MM.1S (cell line): ENCODE measurements at regions not wholly inside any gene's neighbourhood (a gene's known extent, or its start where the extent isn't known, plus 50 kb on each side); places are given as distances from the start of the nearest gene placed in this dataset.

Source experiments
- DNase-seq: peaks from one replicate; pipeline ENCODE4 v3.0.0-alpha.2; 2015
- H2AFZ ChIP-seq: fragments of 300-600 bp; sonication (generic); 2 replicates; pipeline ENCODE4 v1.6.0; 2016; ENCODE audit warnings: antibody characterized with exemption, low read length
- H3F3A ChIP-seq: fragments of 300-600 bp; sonication (generic); 2 replicates; pipeline ENCODE4 v1.6.1; 2016; ENCODE audit warnings: mild to moderate bottlenecking, antibody characterized with exemption, low read length, moderate library complexity, mixed read lengths; ENCODE audit not compliant: insufficient read depth
- H3K27ac ChIP-seq: fragments of 300-600 bp; sonication (generic); 2 replicates; pipeline ENCODE4 v1.5.1; 2016; ENCODE audit warnings: mild to moderate bottlenecking, low read length
- H3K27me3 ChIP-seq: fragments of 300-600 bp; sonication (generic); replicated peaks from 2 replicates; pipeline ENCODE4 v1.6.0; 2016; ENCODE audit warnings: low read length; ENCODE audit not compliant: insufficient read depth
- H3K36me3 ChIP-seq: fragments of 300-600 bp; sonication (generic); replicated peaks from 2 replicates; pipeline ENCODE4 v1.6.1; 2016; ENCODE audit warnings: mild to moderate bottlenecking, low read length, mixed read lengths; ENCODE audit not compliant: insufficient read depth
- H3K4me1 ChIP-seq: fragments of 300-600 bp; sonication (generic); 2 replicates; pipeline ENCODE4 v1.6.1; 2016; ENCODE audit warnings: low read length, mixed read lengths
- H3K4me2 ChIP-seq: fragments of 300-600 bp; sonication (generic); 2 replicates; pipeline ENCODE4 v1.6.0; 2016; ENCODE audit warnings: low read depth, low read length
- H3K4me3 ChIP-seq: fragments of 300-600 bp; sonication (generic); 2 replicates; pipeline ENCODE4 v1.5.1; 2016; ENCODE audit warnings: low read length, mixed read lengths
- H3K79me2 ChIP-seq: fragments of 300-600 bp; sonication (generic); 2 replicates; pipeline ENCODE4 v1.6.1; 2016; ENCODE audit warnings: mixed run types, low read length, mixed read lengths
- H3K9ac ChIP-seq: fragments of 300-600 bp; sonication (generic); 2 replicates; pipeline ENCODE4 v1.6.1; 2016; ENCODE audit warnings: low read length, mixed read lengths
- H3K9me2 ChIP-seq: fragments of 300-600 bp; sonication (generic); replicated peaks from 2 replicates; pipeline ENCODE4 v1.6.1; 2016; ENCODE audit warnings: mild to moderate bottlenecking, low read length, mixed read lengths; ENCODE audit not compliant: insufficient read depth
- H3K9me3 ChIP-seq: fragments of 300-600 bp; sonication (generic); replicated peaks from 2 replicates; pipeline ENCODE4 v1.6.1; 2016; ENCODE audit warnings: mild to moderate bottlenecking, low read length, mixed read lengths; ENCODE audit not compliant: insufficient read depth
- H4K20me1 ChIP-seq: fragments of 300-600 bp; sonication (generic); 2 replicates; pipeline ENCODE4 v1.6.1; 2016; ENCODE audit warnings: mild to moderate bottlenecking, low read length, moderate library complexity, mixed read lengths; ENCODE audit not compliant: insufficient read depth
- CTCF ChIP-seq: fragments of 300-600 bp; sonication (generic); IDR thresholded peaks from 2 replicates; pipeline ENCODE4 v1.5.1; 2016; ENCODE audit warnings: antibody characterized with exemption, low read length, mixed read lengths
- EZH2 ChIP-seq: fragments of 300-600 bp; sonication (generic); optimal IDR thresholded peaks from 2 replicates; pipeline ENCODE3; 2017; ENCODE audit warnings: low read depth, mild to moderate bottlenecking, antibody characterized with exemption, low read length, mixed read lengths
- EZH2phosphoT487 ChIP-seq: fragments of 300-600 bp; sonication (generic); IDR thresholded peaks from 2 replicates; pipeline ENCODE4 v1.6.1; 2018; ENCODE audit warnings: antibody characterized with exemption, low read length

GRCh38 chrX:35392232-35392631 is 405.9 kb upstream of the MAGEB16 start:
- Histone ChIP-seq H3K9ac (no peak overlapping the region), H3K27ac (no peak overlapping the region), H3K27me3 (no peaks in the 10 kb centered on the region), H3K4me1 (no peaks in the 10 kb centered on the region), H3K9me2 (no peaks in the 10 kb centered on the region), H3K4me2 (no peak overlapping the region), H3K36me3 (no peaks in the 10 kb centered on the region), H2AFZ (no peak overlapping the region), H3K9me3 (no peaks in the 10 kb centered on the region), H3F3A (no peaks in the 10 kb centered on the region), H3K4me3 (no peak overlapping the region), H3K79me2 (no peaks in the 10 kb centered on the region), H4K20me1 (no peaks in the 10 kb centered on the region)
- TF ChIP-seq CTCF (no peak), EZH2 (no peak), EZH2phosphoT487 (no peak)
- DNase-seq: no peak

DNA sequence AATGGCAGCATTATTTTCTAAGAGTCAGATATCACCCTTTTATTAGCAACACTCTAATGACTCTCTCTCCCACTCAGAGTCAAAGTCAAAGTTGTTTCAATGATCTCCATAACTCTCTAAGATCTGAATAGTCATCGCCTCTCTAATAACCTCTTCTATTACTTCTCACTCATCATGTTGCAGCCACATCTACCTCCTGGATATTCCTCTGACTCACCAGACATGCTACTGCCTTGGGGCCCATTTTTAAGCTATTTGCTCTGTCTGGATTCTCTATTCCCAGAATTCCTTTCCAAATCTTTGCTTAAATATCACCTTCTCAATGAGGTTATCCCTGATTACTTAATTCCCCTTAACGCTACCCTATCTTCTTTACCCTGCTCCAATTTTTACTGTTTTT is 391.8 kb upstream of the MAGEB16 start:
- no peaks in the 10 kb centered on the region for H3K9me2 ChIP-seq
- no peak for DNase-seq
- H3K4me3 ChIP-seq: no peak overlapping the region
- H2AFZ ChIP-seq: no peak overlapping the region
- H3K27ac ChIP-seq: no peak overlapping the region
- TF ChIP-seq EZH2 (no peak), CTCF (no peak), EZH2phosphoT487 (no peak)
- no peak overlapping the region for H3K4me2 ChIP-seq
- H3F3A ChIP-seq: no peaks in the 10 kb centered on the region
- no peak overlapping the region for H3K9ac ChIP-seq
- H3K9me3 ChIP-seq: no peaks in the 10 kb centered on the region
- H4K20me1 ChIP-seq: no peaks in the 10 kb centered on the region
- H3K36me3 ChIP-seq: no peaks in the 10 kb centered on the region
- no peaks in the 10 kb centered on the region for H3K4me1 ChIP-seq
- H3K27me3 ChIP-seq: no peaks in the 10 kb centered on the region
- no peaks in the 10 kb centered on the region for H3K79me2 ChIP-seq

DNA sequence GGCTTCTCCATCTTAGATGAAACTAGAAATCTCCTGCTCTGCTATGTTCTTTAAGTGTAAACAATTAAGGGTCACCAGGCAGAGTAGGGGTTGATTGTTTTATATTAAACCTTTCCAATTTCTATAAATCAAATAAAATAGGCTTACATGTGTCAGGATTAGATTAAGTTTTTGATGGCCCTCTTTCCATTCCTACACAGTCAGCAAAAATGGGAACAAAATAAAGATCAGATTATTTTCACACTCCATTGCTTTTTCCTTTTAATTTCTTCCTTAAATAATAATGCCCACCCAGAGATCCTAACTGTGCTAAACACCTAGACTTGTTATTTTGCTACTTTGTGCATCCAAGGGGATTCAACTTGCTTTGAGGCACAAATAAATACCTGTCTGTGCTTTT is 381.4 kb upstream of the MAGEB16 start:
- no peaks in the 10 kb centered on the region for H3K79me2 ChIP-seq
- H3K4me3 ChIP-seq: no peak overlapping the region
- no peaks in the 10 kb centered on the region for H3K4me1 ChIP-seq
- H3K4me2 ChIP-seq: no peak overlapping the region
- DNase-seq: no peak
- H2AFZ ChIP-seq: no peak overlapping the region
- no peak for TF ChIP-seq EZH2
- no peaks in the 10 kb centered on the region for H3K36me3 ChIP-seq
- no peaks in the 10 kb centered on the region for H3K9me3 ChIP-seq
- no peaks in the 10 kb centered on the region for H4K20me1 ChIP-seq
- H3K27ac ChIP-seq: no peak overlapping the region
- H3K9me2 ChIP-seq: no peaks in the 10 kb centered on the region
- H3K9ac ChIP-seq: no peak overlapping the region
- no peaks in the 10 kb centered on the region for H3F3A ChIP-seq
- no peaks in the 10 kb centered on the region for H3K27me3 ChIP-seq

DNA sequence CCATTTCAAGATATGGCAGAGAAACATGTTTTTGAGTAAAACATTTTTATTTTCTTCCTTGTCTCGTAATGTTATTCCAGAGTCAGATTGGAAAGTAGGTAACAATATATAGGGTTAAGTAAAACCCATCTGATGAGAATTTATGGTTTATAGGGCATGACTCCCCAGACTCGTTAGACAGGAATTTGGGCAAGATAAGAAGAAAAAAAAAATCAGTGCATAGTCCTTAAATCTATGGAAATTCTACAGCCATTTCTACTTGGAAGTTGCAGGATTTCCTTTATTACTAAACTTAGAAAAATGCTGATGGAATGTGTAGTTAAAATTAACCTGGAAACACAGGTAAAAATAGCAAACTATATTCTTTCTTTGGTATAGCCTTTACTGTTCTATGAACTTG is 366.1 kb upstream of the MAGEB16 start:
- no peaks in the 10 kb centered on the region for H3K27me3 ChIP-seq
- TF ChIP-seq EZH2phosphoT487 (no peak), EZH2 (no peak), CTCF (no peak)
- H3F3A ChIP-seq: no peaks in the 10 kb centered on the region
- no peaks in the 10 kb centered on the region for H3K9me3 ChIP-seq
- no peaks in the 10 kb centered on the region for H3K79me2 ChIP-seq
- no peaks in the 10 kb centered on the region for H3K4me1 ChIP-seq
- H3K9ac ChIP-seq: no peak overlapping the region
- DNase-seq: no peak
- no peaks in the 10 kb centered on the region for H4K20me1 ChIP-seq
- no peaks in the 10 kb centered on the region for H3K9me2 ChIP-seq
- H3K4me3 ChIP-seq: no peak overlapping the region
- H3K4me2 ChIP-seq: no peak overlapping the region
- no peak overlapping the region for H3K27ac ChIP-seq
- no peak overlapping the region for H2AFZ ChIP-seq
- no peaks in the 10 kb centered on the region for H3K36me3 ChIP-seq
